GM20431 (cell line): ENCODE measurements at regions not wholly inside any gene's neighbourhood (a gene's known extent, or its start where the extent isn't known, plus 50 kb on each side); places are given as distances from the start of the nearest gene placed in this dataset.
"Not testable (repeated sequence)": the region's sequence is repeated elsewhere in the genome, so short reads cannot be mapped to it uniquely, and the experiment has no call there.

ENCODE experiments used
- in situ Hi-C: fragments of 300-500 bp; cut with MseI, MboI; formaldehyde crosslinking; loops from one replicate; pipeline ENCODE4 v1.15.0; 2020; ENCODE audit warnings: low sequenced_read_pairs; ENCODE audit not compliant: unreplicated experiment

DNA sequence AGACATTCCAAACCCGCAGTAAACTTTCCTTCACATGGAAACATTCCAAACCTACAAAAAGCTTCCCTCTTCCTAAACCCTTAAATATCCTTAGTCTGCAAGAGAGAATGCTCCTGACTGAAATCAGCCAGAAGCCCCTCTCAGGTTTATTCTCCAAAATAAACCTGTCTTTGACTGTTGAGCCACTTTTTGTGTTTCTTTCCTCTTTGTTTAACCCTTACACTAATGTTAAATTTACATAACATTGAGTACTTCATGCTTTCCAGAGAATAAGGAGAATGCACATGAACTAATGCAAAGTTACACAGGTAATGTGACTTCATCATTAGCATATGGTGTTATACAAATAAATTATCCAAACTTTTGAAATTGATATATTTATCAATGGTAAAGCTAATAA is 262.6 kb upstream of the PRKCQ start:
- in situ Hi-C loops, result no loop called here

DNA sequence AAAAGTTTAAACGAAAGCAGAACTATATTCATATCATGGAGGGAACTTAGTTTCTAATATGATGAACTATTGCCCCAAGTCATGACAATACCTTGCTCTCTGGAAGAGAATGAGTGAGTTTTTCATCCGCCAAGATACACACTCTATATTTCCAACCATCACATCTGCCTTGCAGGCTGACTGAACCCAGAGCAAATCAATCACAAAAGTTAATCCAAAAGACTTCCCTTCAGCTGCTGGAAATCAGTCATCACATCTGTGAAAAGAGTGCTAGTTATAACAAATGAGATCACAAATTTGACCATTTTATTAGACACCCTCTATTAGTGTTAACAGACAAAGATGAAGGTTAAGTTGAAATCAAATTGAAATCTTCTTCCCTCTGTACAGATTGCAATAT is 261.7 kb upstream of the PRKCQ start:
- in situ Hi-C loops, result no loop called here

DNA sequence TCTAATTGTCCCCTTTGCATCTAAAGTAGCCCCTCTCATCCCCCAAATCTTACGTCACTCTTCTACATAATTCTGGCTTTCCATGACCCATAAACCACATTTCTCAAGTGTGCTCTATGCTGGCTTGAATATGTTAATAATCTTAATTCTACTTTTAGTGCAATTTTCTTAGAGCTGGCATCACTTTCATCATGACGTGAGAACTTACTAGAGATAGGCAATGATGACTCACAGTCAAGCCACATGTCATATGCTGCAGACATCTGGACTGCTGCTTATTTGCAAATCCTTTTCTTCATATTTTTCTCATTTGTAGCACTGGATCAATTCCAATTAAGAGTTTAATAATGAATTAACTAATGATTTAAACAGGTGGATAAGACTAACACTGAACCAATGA is 260.7 kb upstream of the PRKCQ start:
- in situ Hi-C loops, result no loop called here

DNA sequence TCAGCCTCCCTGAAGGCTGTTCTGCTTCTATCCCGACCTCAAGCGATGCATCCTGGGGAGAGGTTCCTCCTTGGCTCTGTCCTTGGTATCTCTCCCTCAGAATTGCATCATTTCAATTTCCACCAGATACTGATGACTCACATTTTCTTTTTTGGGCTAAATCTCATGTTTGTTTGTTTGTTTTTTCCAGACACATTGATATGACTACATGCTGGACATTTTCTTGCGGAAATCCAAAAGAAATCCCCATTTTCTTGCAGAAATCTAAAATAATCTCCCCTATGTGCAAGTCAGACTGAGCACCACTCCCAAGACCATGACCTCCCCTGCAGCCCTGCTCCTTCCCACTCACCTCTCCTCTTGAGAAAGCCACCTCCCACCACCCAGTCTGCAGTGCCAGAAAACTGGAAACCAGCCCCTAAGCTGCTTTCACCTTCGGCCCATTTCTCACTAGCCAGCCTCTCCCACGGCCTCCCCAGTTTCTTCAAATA is 260.2 kb upstream of the PRKCQ start:
- in situ Hi-C loops, result no loop called here

DNA sequence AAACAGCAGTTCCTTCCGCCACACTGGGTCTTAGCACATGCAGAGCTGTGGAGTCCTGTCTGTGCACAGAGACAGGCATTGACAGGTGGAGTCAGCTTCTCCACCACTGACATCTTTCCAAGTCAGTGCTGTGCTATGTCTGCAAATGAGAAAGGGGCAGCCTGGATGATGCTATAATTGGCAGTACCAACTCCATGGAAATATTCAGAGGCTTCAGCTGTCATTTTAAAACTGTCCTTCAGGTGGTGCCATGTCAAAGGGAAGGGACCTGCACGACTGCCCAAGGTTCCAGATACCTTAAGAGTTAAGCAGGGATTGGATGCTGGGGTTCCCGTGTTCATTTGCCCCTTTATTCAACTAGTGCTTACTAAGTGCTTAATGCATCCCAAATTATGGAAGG is 258.0 kb upstream of the PRKCQ start:
- in situ Hi-C loops, result no loop called here

DNA sequence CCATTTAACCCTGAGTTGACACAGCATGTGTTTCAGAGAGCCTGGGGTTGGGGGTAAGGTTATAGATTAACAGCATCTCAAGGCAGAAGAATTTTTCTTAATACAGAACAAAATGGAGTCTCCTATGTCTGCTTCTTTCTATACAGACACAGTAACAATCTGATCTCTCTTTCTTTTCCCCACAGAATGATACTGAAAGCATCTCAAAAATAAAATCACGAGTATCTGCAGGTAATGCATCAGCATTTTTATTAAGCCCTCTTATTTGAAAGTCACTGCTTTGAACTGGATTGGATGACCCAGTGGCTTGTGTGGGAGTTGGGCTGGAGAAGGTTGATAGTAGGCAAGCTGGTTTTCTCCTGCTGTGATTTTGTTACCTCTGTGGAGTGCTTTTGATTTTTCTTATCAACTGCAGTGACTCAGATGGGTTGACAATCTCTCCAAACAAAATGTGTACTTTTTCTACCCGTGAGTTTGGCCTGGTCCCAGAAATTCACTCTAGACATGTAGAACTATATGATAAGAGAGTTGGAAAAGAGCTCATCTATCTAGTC is 253.5 kb upstream of the PRKCQ start:
- in situ Hi-C loops, result no loop called here

DNA sequence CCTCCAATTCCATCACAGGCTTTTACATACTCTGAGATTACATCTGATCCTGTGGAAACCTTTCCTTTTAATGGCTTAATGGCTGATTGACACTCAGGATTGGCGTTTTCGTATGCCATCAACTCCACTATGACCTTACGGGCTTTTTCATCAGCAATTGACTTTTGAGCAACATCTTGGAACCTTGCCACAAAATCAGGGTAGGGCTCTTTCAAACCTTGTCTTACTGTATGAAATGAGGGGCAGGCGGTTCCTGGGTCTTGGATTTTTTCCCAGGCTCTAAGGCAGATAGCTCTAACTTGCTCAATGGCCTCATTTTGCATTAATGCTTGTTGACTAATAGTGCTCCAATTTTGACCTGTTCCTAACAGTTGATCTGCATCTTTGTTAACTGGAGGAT is 250.9 kb upstream of the PRKCQ start:
- in situ Hi-C loops, result not testable (repeated sequence)

DNA sequence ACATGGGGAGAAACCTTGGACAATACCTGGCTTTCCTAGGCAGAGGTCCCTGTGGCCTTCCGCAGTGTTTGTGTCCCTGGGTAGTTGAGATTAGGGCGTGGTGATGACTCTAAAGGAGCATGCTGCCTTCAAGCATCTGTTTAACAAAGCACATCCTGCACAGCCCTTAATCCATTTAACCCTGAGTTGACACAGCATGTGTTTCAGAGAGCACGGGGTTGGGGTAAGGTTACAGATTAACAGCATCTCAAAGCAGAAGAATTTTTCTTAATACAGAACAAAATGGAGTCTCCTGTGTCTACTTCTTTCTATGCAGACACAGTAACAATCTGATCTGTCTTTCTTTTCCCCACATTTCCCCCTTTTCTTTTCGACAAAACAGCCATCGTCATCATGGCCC is 244.7 kb upstream of the PRKCQ start:
- in situ Hi-C loops, result not testable (repeated sequence)

DNA sequence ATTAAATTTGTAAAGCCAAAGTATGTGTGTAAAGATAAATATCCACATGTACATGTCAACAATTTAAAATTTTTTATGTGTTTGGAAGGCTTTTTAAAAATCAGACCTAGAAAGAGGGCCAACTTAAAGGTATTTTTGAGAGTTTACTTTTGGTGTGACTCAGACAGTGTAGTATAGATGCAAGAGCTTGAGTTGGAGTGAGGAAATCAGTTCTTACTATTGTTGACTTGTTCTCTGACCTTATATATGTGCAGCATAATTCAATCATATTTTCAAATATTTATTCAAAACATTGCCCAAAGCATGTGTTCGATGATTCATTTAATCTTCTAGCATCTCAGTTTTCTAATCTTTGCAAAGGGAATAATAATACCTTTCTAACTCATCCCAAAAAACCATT is 243.7 kb upstream of the PRKCQ start:
- in situ Hi-C loops, result no loop called here

DNA sequence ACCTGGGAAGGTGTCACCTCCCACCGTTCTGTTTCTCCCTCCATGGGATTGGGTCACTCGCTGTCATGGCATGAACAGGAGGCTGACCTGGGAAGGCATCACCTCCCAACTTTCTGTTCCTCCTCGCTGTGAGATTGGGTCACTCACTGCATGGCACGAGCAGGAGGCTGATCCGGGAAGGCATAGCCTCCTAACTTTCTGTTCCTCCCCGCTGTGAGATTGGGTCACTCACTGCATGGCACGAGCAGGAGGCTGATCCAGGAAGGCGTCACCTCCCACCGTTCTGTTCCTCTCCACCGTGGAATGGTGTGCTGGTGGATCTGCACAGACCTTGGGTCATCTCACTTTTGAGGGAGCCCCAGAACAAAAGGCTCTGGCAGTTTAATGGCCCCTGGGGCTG is 239.2 kb upstream of the PRKCQ start:
- in situ Hi-C loops, result no loop called here

DNA sequence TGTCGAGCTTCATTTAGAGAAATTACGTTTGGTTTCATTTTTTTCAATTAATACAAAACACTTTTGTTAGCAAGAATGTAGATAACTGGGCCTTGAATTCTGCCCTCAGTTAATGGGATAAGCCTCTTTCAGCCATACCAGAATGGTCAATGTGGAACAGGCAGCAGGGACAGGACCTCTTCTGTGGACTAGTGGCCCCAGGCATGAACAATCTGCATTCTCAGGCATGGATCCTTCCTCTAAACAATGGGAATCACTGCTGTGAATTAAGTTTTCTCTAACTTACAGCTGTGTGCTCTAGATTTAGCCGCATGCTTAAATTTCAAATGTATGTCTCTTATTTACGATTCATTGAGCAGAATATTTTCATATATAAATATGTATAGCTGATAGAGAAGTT is 237.7 kb upstream of the PRKCQ start:
- in situ Hi-C loops, result no loop called here

DNA sequence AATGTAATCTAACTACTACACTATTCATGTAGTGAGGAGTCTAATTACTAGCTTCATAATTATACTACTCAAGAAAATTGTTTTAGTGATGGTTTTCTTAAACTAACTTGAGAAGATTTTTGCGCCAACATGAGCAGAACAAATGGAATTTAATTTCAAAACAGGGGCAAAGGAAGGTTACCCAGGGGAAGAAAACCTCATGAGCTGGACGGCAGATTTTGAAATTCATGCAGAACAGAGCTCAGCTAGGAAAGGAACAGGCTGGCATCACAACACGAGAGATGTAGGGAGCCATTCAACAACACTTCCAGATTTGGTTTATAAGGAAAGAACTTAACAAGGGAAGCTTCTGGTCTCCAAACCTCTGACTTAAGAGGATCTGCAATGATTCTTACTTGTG is 235.3 kb upstream of the PRKCQ start:
- in situ Hi-C loops, result no loop called here

DNA sequence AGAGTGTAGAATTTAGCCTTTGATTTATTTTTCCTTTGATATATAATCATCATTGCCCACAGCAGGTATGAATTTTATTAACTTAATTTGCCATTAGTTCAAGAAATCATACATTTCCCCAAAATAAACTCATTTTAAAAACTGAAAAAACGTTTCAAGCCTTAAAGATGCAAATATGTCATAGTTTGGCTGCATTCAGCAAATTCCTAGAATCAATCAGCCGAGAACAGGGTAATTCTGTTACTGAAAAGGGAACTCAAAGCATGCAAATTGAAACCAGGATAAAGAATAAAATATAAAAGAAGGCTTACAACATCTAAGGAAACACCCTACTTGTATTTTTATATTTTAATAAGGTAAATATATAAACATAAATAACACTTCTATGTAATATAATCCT is 233.8 kb upstream of the PRKCQ start:
- in situ Hi-C loops, result no loop called here

DNA sequence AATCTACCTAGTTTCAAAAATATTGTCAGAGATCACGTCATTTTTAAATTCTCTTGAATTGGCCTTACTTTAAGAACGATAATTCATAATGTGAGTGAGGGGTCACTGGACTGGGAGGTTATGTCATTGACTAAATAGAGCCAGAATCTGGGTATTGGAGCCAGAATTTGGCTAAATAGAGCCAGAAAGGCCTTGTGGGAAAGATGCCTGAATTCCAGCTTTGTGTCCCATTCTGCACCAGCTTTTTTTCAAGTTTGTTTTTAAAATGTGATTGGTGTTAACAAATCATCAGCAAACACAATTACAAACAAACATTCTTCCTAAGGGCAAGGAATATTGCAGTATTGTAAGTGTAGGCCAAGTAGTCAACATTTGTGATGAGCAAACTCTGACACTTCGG is 233.2 kb upstream of the PRKCQ start:
- in situ Hi-C loops, result no loop called here

DNA sequence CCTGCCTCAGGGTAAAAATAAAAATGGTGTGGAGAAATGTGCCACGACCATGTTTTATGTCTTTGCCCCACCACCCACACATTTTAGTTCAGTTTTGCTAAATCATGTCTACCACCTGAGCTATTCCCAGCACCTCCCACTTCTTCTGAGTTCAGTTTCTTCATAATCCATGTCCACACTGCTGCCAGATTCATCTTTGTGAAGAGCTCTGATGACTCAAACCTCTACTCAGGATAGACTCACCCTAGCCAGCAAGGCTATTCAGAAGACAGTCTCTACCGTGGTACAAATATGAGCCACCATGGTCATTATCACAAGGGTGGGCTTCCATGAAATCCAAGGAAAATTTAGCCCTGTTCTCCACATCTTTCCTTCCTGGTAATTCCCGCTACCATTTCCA is 231.1 kb upstream of the PRKCQ start:
- in situ Hi-C loops, result no loop called here

DNA sequence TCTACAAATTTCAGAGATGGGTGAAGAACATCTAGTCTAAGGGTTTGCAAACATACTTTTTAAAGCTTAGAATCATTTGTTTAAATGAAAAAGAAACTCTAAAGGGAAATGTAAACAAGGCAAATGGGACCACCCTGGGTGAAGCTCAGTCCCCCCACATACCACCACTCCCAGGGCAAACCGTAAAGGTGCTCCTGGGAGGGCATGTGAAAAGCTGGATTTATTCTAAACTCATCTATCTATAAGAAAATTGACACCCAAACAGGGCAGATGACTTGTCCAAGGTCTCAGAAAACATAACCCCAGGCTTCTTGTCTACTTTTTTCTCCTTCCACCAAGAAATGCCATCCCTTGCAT is 223.3 kb upstream of the PRKCQ start:
- in situ Hi-C loops, result no loop called here

DNA sequence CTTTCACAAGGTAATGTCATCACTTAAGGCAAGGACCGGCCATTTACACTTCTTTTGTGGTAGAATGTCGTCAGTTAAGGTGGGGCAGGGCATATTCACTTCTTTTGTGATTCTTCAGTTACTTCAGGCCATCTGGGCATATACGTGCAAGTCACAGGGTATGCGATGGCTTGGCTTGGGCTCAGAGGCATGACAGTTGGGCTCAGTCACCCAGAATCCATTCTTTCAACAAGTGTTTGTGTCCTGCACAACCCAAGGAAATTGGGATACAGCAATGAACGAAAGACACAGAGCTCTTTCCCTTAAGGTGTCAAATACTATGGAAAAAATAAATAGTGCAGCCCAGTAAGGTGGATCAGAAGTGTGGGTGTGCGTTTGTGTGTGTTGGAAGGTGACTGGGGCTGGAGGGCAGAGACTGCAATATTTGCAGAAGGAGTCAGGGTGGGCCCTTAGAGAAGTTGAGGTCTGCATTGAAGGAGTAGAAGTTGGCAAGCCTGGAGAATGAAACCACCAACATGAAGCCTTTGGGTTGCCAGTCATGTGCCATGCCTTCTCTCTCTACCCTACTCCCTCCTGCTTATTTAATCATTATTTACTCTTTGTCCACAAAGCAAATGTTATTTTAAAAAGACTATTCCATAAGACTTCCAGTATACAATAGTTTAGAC is 222.8 kb upstream of the PRKCQ start:
- in situ Hi-C loops, result no loop called here

DNA sequence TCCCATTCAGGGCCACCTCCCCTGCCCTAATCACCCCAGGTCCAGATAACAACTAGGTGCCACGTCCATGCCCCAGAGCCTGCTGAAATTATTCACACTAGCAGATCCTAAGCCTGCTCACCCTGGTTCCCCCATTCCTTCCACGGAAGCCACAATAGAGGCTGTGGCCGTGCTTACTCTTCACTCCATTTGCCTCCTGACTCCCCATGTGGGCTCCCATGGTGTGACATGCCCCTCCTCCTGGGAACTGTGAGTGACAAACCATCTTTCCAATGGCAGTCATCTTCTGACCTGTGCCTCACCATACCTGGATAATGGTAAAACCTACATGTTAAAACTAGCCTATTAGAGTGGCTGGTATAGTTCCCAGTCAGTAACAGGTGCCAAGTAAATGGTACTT is 216.2 kb upstream of the PRKCQ start:
- in situ Hi-C loops, result no loop called here

DNA sequence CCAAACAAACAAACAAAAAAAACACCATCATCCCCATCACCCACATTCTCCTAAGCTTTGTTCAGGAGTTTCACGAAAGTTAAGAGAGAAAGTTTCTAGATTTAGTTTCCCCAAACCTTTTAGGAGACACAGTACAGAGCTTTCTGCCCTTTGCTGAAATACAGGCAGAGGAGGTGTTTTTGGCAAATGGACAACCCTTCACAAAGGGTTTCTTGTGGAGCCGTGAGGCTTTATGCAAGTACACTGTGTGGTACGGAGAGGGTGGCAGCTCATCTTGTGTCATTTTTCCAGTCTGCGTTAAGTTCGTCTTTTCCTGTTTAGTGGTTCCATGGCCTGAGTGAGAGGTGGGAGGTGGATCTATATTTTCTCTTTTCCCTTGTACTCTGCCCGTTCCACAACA is 215.5 kb upstream of the PRKCQ start:
- in situ Hi-C loops, result no loop called here

DNA sequence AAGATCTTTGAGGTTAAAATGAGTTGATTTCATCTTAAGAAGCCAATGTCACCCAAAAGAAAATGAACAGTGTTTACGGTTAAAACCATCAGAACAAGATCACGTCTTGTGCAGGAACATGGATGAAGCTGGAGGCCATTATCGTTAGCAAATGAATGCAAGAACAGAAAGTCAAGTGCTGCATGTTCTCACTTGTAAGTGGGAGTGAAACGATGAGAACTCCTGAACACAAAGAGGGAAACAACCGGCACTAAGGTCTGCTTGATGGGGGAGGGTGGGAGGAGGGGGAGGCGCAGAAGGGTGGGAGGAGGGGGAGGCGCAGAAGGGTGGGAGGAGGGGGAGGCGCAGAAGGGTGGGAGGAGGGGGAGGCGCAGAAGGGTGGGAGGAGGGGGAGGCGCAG is 214.8 kb upstream of the PRKCQ start:
- in situ Hi-C loops, result not testable (repeated sequence)

DNA sequence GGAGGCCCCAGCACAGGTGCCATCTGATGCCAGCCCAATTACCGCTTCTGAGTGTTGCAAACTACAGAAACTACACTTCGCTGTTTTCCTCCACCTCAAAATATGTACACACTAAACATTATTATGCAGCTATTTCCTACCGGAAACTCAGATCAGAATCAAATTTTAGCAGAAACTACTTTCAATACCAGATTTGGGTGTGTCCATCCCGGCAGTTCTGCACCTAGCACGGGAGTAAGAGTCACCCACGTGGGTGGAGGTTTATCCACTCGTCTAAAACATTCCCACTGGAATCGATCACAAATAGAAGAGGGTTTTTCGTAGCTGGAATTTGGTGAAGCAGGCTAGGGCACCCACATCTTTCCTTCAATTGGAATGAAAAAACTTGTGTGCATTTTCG is 214.4 kb upstream of the PRKCQ start:
- in situ Hi-C loops, result no loop called here

DNA sequence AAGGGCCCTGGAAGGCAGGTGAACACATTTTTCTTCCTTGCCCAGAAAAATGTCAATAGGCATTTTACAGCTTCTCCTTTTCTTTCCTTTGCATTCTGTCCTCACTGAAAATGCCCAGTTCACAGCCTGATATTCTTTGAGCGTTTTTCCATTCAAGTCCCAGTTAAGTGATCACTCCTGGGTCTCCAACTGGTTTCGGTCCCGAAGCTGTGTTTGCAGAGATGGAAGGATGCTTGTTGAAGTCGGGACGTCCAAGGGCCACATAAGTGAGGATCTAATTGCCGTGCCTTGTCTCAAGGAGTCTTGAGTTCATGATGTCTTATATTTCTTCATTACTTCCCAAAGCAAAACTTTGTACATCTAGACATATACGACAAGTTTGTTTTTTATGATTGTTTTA is 208.7 kb upstream of the PRKCQ start:
- in situ Hi-C loops, result no loop called here
